C4-2B (cell line): ENCODE measurements at regions not wholly inside any gene's neighbourhood (a gene's known extent, or its start where the extent isn't known, plus 50 kb on each side); places are given as distances from the start of the nearest gene placed in this dataset.

Experiments
- ZFX ChIP-seq: fragments of 450-650 bp; IDR thresholded peaks from 2 replicates; pipeline ENCODE4 v1.6.1; 2017
- TF ChIP-seq, protein P1 (sequence below): fragments of 450-650 bp; conservative IDR thresholded peaks from 2 replicates; pipeline ENCODE4 v1.5.1; 2017; ENCODE audit warnings: mild to moderate bottlenecking

DNA sequence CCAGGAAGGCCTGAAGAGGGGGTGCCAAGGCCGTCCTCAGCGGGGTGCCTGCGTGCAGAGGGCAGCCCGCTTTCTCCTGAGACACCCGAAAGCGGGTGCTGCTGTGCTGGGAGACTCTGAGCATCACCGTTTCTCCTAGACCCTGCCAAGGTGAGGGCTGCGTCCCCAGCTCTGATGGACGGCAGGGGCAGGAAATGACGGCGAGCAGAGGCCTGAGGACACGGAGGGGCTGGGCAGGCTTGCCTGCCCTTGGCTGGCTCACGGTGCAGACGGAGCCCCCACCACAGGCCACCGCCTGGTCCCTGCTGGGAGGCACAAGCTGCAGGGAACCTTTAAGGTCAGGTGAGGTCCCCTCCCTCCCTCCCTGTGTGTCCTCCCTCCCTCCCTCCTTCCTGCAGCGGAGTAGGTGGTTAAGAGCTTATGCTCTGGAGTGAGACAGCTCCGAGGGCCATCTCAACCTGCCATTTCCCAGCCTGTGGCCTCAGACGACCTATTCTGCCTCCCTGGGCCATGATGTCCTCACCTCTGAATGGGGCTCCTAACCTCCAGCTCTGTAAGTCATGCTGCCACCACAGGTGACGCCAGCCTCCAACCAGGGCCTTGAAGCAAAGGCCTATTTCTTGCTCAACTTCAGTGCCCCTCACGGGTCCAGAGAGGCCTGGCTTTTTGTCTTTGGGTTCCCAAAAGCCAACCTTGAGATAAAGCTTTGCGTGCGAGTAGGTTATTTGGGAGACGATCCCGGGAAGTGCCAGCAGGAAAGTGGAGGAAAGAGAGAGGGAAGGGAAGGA lies 54.2 kb upstream of the GRPEL1 start:
- TF ChIP-seq, protein P1, sequence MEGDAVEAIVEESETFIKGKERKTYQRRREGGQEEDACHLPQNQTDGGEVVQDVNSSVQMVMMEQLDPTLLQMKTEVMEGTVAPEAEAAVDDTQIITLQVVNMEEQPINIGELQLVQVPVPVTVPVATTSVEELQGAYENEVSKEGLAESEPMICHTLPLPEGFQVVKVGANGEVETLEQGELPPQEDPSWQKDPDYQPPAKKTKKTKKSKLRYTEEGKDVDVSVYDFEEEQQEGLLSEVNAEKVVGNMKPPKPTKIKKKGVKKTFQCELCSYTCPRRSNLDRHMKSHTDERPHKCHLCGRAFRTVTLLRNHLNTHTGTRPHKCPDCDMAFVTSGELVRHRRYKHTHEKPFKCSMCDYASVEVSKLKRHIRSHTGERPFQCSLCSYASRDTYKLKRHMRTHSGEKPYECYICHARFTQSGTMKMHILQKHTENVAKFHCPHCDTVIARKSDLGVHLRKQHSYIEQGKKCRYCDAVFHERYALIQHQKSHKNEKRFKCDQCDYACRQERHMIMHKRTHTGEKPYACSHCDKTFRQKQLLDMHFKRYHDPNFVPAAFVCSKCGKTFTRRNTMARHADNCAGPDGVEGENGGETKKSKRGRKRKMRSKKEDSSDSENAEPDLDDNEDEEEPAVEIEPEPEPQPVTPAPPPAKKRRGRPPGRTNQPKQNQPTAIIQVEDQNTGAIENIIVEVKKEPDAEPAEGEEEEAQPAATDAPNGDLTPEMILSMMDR, result no peak
- no peak for TF ChIP-seq ZFX
